ENCODE measurements at regions not wholly inside any gene's neighbourhood (a gene's known extent, or its start where the extent isn't known, plus 50 kb on each side); places are given as distances from the start of the nearest gene placed in this dataset.
"Not testable (repeated sequence)": the region's sequence is repeated elsewhere in the genome, so short reads cannot be mapped to it uniquely, and the experiment has no call there.

DNA sequence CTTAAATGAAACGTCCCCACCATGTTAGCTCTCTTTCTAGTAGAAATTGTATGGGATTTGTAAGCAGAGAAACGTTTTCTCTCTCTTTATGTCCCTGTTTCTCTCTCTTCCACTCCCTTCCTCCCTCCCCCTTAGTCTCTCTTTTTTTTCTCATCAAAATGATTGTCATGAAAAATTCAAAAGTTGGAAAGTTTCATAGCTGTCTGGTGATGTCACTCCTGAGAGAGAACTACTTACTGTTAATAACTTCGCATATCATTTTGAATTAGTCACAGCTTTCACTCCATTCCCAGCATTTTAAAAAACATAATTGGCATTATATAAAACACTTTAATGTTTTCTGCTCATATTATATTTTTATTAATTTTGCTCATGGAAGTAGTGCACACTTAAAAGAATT lies 331.1 kb downstream of the C3orf38 start:
- H3K4me3 ChIP-seq (ENCODE audit: low read depth, low read length): no peak overlapping the region
- ChIA-PET CTCF (no interaction called here), POLR2A (no interaction called here)
- TF ChIP-seq, protein P1, sequence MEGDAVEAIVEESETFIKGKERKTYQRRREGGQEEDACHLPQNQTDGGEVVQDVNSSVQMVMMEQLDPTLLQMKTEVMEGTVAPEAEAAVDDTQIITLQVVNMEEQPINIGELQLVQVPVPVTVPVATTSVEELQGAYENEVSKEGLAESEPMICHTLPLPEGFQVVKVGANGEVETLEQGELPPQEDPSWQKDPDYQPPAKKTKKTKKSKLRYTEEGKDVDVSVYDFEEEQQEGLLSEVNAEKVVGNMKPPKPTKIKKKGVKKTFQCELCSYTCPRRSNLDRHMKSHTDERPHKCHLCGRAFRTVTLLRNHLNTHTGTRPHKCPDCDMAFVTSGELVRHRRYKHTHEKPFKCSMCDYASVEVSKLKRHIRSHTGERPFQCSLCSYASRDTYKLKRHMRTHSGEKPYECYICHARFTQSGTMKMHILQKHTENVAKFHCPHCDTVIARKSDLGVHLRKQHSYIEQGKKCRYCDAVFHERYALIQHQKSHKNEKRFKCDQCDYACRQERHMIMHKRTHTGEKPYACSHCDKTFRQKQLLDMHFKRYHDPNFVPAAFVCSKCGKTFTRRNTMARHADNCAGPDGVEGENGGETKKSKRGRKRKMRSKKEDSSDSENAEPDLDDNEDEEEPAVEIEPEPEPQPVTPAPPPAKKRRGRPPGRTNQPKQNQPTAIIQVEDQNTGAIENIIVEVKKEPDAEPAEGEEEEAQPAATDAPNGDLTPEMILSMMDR (IDR thresholded peaks at IDR 0.05; ENCODE audit: insufficient read depth, low read length, missing control alignments): no peak
- DNase-seq (ENCODE audit: low read depth, low spot score): no peak

DNA sequence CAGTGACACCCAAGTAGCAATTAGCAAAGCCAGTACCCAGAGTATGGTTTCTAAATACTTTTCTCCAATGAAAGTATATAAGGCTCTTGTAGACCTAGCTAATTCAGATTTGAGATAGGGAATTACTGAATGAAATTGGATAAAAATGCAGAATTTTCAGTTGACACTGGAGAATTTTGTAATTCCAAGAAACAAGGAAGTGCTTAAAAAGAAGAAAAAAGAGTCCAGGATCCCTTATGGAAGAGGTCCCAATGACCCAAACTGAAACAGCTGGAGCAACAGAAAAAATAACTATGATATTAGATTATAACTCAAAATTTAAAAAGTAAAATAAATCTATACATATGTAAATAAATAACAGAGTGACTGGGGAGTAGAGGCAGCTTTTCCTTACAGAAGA lies 335.2 kb downstream of the C3orf38 start:
- no peak for DNase-seq (ENCODE audit: low read depth, low spot score)
- POLR2A ChIA-PET: no interaction called here
- CTCF ChIA-PET: no interaction called here
- TF ChIP-seq, protein P1 (IDR thresholded peaks at IDR 0.05; ENCODE audit: insufficient read depth, low read length, missing control alignments): no peak
- no peak overlapping the region for H3K4me3 ChIP-seq (ENCODE audit: low read depth, low read length)

DNA sequence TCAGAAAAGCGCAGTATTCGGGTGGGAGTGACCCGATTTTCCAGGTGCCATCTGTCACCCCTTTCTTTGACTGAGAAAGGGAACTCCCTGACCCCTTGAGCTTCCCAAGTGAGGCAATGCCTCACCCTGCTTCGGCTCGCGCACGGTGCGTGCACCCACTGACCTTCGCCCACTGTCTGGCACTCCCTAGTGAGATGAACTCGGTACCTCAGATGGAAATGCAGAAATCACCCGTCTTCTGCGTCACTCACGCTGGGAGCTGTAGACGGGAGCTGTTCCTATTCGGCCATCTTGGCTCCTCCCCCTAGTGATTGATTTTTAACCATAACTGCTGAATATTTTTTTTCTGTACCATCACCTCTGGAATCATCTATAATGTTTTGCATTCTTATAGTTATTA lies 359.1 kb downstream of the C3orf38 start:
- CTCF ChIA-PET; H3K4me3 ChIP-seq (ENCODE audit: low read depth, low read length); DNase-seq (ENCODE audit: low read depth, low spot score); POLR2A ChIA-PET: not testable (repeated sequence)

DNA sequence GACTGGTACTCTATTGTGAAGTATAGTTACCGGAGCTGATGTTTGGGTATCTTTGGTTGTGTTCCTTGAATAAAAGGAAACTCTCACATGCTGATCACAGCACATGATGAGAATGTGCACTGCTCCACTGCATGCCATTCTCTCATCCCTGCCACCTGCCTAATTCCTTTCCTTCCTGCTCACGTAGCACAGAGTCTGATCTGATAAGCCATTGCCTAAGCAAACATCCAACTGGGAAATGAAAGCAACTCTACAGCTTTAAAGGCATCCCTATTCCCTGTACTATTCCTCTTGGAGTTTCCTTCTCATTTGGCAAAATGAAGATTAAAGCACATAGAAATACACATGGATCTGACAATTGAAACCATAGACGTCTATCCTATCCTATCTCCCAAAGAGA lies 359.8 kb downstream of the C3orf38 start:
- H3K4me3 ChIP-seq (ENCODE audit: low read depth, low read length): no peak overlapping the region
- ChIA-PET CTCF (no interaction called here), POLR2A (no interaction called here)
- TF ChIP-seq, protein P1 (IDR thresholded peaks at IDR 0.05; ENCODE audit: insufficient read depth, low read length, missing control alignments): no peak
- no peak for DNase-seq (ENCODE audit: low read depth, low spot score)

DNA sequence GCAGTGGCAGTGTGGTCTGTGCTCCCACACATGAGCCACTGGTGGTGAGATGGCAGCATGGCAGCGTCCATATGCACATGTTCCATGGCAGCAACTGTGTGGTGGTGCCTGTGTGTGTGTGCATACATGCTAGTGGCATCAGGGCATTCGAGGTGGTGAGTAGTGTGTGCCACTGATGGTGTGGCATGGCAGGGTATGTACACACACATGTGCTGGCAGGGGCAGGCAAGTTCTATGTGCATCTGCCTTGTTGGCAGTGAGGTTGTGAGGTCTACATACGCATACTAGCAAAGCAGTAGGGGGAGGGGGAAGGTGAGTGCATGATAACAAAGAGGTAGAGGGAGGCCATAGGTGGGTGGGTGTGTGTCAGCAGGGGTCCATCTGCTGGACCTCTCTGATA lies 378.7 kb downstream of the C3orf38 start:
- DNase-seq (ENCODE audit: low read depth, low spot score): no peak
- TF ChIP-seq, protein P1 (IDR thresholded peaks at IDR 0.05; ENCODE audit: insufficient read depth, low read length, missing control alignments): no peak
- no peak overlapping the region for H3K4me3 ChIP-seq (ENCODE audit: low read depth, low read length)
- CTCF ChIA-PET: no interaction called here
- POLR2A ChIA-PET: no interaction called here

DNA sequence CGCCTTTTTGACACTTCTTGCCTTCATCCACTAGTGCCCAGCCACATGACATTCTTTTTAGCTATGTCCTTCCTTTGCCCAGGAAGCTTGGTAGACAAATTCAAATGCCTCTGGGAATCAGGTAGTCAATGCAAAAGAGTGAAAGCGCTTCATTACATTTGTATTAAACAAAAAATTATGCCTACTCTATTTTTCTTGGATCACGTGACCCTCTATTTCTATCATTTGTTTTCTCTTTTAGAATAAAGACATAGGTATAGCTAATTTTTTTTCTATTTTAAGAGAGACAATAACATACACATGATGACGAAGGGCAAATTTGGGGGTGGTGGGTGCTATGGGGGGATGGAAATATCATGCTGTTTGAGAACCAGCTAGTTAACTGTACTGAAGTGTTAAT lies 384.8 kb downstream of the C3orf38 start:
- TF ChIP-seq, protein P1 (IDR thresholded peaks at IDR 0.05; ENCODE audit: insufficient read depth, low read length, missing control alignments): no peak
- ChIA-PET POLR2A (no interaction called here), CTCF (no interaction called here)
- no peak overlapping the region for H3K4me3 ChIP-seq (ENCODE audit: low read depth, low read length)
- DNase-seq (ENCODE audit: low read depth, low spot score): no peak

DNA sequence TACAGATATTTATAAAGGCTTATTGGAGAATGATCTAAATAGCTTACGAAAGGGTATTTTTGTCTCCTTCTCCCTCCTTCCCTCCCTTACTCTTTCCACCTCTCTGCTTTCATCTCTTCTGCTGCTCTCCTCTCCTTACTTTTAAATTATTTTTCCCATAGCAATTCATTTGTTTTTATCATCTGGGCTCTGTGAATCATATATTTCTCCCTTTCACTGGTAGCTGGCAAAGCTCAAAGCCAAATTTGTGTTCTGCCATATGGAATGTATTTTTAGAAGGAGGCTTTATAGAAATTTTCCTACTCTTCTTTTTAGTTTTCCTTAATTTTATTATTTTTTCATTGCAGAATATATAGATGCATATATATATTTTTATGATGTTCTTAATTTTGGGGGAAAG lies 385.8 kb downstream of the C3orf38 start:
- no peak for DNase-seq (ENCODE audit: low read depth, low spot score)
- no peak overlapping the region for H3K4me3 ChIP-seq (ENCODE audit: low read depth, low read length)
- ChIA-PET POLR2A (no interaction called here), CTCF (no interaction called here)
- TF ChIP-seq, protein P1 (IDR thresholded peaks at IDR 0.05; ENCODE audit: insufficient read depth, low read length, missing control alignments): no peak
